ENCODE measurements at regions not wholly inside any gene's neighbourhood (a gene's known extent, or its start where the extent isn't known, plus 50 kb on each side); places are given as distances from the start of the nearest gene placed in this dataset.
A peak's percentile ranks its signal among the peaks of the same experiment; 100 is the strongest.

GRCh38 chr7:1286946-1287645 lies 54.4 kb downstream of the UNCX start:
- no peak for DNase-seq
- in situ Hi-C loops (cut with HindIII; ENCODE audit: low pct_ligation_motif_present, low pct_unique_long_range_greater_than_20kb, low sequenced_read_pairs): no loop called here

- no peak for DNase-seq
- in situ Hi-C loops (cut with HindIII; ENCODE audit: low pct_ligation_motif_present, low pct_unique_long_range_greater_than_20kb, low sequenced_read_pairs): no loop called here
These were observed 55.1 kb downstream of the UNCX start for GRCh38 chr7:1287752-1288201.

- in situ Hi-C loops (cut with HindIII; ENCODE audit: low pct_ligation_motif_present, low pct_unique_long_range_greater_than_20kb, low sequenced_read_pairs): no loop called here
- DNase-seq: no peak
These were observed 55.8 kb downstream of the UNCX start for GRCh38 chr7:1288390-1288995.

- DNase-seq: no peak
- in situ Hi-C loops (cut with HindIII; ENCODE audit: low pct_ligation_motif_present, low pct_unique_long_range_greater_than_20kb, low sequenced_read_pairs): no loop called here
These were observed 56.4 kb downstream of the UNCX start for GRCh38 chr7:1288996-1289551.

- no peak for DNase-seq
- in situ Hi-C loops (cut with HindIII; ENCODE audit: low pct_ligation_motif_present, low pct_unique_long_range_greater_than_20kb, low sequenced_read_pairs): no loop called here
These were observed 57.0 kb downstream of the UNCX start for GRCh38 chr7:1289666-1290025.

- peak; percentile 49 for DNase-seq
- in situ Hi-C loops (cut with HindIII; ENCODE audit: low pct_ligation_motif_present, low pct_unique_long_range_greater_than_20kb, low sequenced_read_pairs): no loop called here
These were observed 57.5 kb downstream of the UNCX start for GRCh38 chr7:1290026-1290678.

- in situ Hi-C loops (cut with HindIII; ENCODE audit: low pct_ligation_motif_present, low pct_unique_long_range_greater_than_20kb, low sequenced_read_pairs): no loop called here
- DNase-seq: peak; percentile 28
These were observed 58.1 kb downstream of the UNCX start for GRCh38 chr7:1290679-1291356.

- in situ Hi-C loops (cut with HindIII; ENCODE audit: low pct_ligation_motif_present, low pct_unique_long_range_greater_than_20kb, low sequenced_read_pairs): no loop called here
- DNase-seq: no peak
These were observed 58.7 kb downstream of the UNCX start for GRCh38 chr7:1291357-1291689.

GRCh38 chr7:1291845-1292765 lies 59.4 kb downstream of the UNCX start:
- DNase-seq: no peak
- in situ Hi-C loops (cut with HindIII; ENCODE audit: low pct_ligation_motif_present, low pct_unique_long_range_greater_than_20kb, low sequenced_read_pairs): no loop called here

GRCh38 chr7:1292972-1293830 lies 60.5 kb downstream of the UNCX start:
- no peak for DNase-seq
- in situ Hi-C loops (cut with HindIII; ENCODE audit: low pct_ligation_motif_present, low pct_unique_long_range_greater_than_20kb, low sequenced_read_pairs): no loop called here

GRCh38 chr7:1293950-1294411 lies 61.3 kb downstream of the UNCX start:
- DNase-seq: no peak
- in situ Hi-C loops (cut with HindIII; ENCODE audit: low pct_ligation_motif_present, low pct_unique_long_range_greater_than_20kb, low sequenced_read_pairs): no loop called here

- in situ Hi-C loops (cut with HindIII; ENCODE audit: low pct_ligation_motif_present, low pct_unique_long_range_greater_than_20kb, low sequenced_read_pairs): no loop called here
- DNase-seq: no peak
These were observed 63.2 kb downstream of the UNCX start for GRCh38 chr7:1295776-1296355.

GRCh38 chr7:1296356-1296981 lies 63.8 kb downstream of the UNCX start:
- DNase-seq: no peak
- in situ Hi-C loops (cut with HindIII; ENCODE audit: low pct_ligation_motif_present, low pct_unique_long_range_greater_than_20kb, low sequenced_read_pairs): no loop called here

GRCh38 chr7:1297017-1297960 lies 64.6 kb downstream of the UNCX start:
- DNase-seq: no peak
- in situ Hi-C loops (cut with HindIII; ENCODE audit: low pct_ligation_motif_present, low pct_unique_long_range_greater_than_20kb, low sequenced_read_pairs): no loop called here

GRCh38 chr7:1298051-1298930 lies 65.6 kb downstream of the UNCX start:
- in situ Hi-C loops (cut with HindIII; ENCODE audit: low pct_ligation_motif_present, low pct_unique_long_range_greater_than_20kb, low sequenced_read_pairs): no loop called here
- DNase-seq: no peak
